Astrocyte of the cerebellum (primary cell): ENCODE measurements at regions not wholly inside any gene's neighbourhood (a gene's known extent, or its start where the extent isn't known, plus 50 kb on each side); places are given as distances from the start of the nearest gene placed in this dataset.

Experiments
- DNase-seq: peaks from one replicate; pipeline ENCODE4 v3.0.0-alpha.2; 2011; ENCODE audit warnings: low read depth
- H3K4me3 ChIP-seq: 2 replicates; pipeline ENCODE4 v1.5.1; 2011; ENCODE audit warnings: mild to moderate bottlenecking, low read depth, low read length, moderate library complexity
- in situ Hi-C: cut with HindIII; loops from 2 replicates; pipeline ENCODE4 v1.10.0; 2017; ENCODE audit warnings: low sequenced_read_pairs
- TF ChIP-seq, protein P1 (sequence below): IDR thresholded peaks from 2 replicates; pipeline ENCODE4 v1.5.1; 2012; ENCODE audit warnings: low read length, low read depth, moderate library complexity, mild to moderate bottlenecking; ENCODE audit errors: missing control alignments

DNA sequence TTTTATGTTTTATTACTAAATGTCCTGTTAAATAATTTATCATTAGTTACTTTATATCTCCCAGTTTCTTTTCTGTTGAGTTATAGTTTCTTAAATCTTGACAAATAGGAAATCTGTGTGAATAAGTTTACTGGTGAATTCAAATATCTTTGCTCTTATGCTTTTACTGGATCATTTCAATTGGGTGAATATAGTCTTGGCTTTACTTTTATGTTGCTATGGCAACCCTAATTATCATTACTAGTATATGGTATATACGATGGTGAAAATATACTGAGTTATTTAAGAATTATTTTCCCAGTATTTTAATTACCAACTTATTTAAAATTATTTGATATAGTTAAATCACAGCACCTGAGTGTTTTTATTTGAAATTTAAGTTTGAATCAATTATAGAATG, 363.0 kb downstream of the CDH10 start:
- H3K4me3 ChIP-seq = no peak overlapping the region
- in situ Hi-C loops = no loop called here
- TF ChIP-seq, protein P1, sequence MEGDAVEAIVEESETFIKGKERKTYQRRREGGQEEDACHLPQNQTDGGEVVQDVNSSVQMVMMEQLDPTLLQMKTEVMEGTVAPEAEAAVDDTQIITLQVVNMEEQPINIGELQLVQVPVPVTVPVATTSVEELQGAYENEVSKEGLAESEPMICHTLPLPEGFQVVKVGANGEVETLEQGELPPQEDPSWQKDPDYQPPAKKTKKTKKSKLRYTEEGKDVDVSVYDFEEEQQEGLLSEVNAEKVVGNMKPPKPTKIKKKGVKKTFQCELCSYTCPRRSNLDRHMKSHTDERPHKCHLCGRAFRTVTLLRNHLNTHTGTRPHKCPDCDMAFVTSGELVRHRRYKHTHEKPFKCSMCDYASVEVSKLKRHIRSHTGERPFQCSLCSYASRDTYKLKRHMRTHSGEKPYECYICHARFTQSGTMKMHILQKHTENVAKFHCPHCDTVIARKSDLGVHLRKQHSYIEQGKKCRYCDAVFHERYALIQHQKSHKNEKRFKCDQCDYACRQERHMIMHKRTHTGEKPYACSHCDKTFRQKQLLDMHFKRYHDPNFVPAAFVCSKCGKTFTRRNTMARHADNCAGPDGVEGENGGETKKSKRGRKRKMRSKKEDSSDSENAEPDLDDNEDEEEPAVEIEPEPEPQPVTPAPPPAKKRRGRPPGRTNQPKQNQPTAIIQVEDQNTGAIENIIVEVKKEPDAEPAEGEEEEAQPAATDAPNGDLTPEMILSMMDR = no peak
- no peak for DNase-seq

DNA sequence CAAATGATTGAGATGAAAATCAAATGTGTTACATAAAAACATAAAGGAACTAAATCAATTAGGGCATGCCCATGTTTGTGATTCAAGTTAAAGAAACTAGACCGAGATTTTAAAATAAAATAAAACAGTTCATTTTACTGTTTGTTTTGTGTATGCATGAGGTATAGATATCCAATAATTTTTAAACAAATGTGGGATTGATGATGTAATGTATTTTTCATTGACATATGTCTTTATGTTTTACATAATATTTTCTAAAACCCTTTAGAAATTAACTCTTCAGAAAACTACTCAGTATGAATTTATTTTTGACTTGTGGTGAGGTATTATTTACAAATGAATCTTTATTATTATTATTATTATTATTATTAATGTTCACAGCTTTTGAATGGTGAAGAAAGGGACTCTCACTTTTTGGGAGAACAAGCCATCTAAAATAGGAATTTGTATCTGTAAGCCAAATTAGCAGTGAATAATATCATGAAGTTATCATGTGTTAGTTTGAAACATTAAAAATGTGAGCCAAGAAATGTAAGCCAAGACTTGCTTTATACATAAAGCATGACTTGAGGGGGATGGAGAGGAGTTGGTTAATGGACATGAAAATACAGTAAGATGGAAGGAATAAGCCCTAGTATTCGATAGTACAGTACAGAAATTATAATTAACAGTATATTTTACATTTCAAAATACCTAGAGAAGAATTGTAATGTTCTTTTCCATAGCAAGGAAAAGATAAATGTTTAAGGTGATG, 355.0 kb downstream of the CDH10 start:
- H3K4me3 ChIP-seq = no peak overlapping the region
- DNase-seq = no peak
- TF ChIP-seq, protein P1 = no peak
- in situ Hi-C loops = no loop called here

DNA sequence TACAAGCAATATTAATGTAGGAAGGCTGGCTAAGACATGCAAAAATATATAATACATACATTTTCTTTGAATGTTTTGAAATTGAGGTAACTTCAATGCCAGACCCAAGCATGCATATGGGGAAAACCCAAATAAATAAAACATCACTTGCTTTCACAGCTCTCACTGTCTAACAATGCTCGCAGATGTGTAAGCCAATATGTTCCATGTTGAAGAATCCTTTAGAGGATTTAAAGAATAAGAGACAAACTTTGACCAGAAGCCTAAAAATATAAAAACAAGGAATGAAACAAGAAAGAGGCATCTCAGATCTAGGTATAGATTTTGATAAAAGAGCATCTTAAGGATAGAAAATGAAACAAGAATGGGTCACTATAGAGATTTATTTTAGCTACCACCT, 354.2 kb downstream of the CDH10 start:
- TF ChIP-seq, protein P1 = no peak
- no peak overlapping the region for H3K4me3 ChIP-seq
- in situ Hi-C loops = no loop called here
- DNase-seq = no peak

DNA sequence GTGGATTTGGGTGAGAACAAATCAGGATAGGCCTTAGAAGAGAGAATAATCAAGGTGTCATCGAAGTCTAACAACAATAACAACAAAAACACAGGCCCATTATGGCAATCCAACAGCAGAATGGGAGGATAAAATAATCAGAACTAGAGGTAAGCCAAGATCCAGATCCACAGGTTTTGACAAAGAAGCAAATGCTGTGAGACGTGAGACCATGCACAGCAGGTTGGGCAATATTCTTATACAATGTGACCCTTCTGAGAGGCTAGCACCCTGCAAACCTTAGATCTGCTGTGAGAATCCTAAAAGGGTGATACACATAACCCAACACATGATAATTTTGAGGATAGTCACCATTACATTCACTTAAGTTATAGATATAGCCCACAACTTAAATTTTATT, 352.9 kb downstream of the CDH10 start:
- no peak for DNase-seq
- TF ChIP-seq, protein P1 = no peak
- no peak overlapping the region for H3K4me3 ChIP-seq

DNA sequence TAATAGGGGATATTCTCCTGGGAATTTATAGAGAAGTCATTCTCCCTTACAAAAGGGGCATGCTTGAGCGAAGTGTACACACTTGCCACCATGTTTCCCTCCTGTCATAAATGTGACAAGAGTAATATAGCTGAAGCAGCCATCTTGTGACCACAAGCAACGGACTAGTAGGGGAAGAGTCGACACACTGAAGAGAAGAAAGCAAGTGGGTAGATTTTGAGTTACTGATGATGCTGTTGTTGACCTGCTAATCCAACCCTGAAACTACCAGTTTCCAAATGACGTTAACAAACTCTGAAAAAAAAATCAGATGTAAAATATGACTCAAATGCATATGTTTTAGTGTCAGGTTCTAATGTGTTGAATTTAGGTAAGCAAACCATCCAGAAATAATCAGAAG, 350.4 kb downstream of the CDH10 start:
- TF ChIP-seq, protein P1 = no peak
- no peak overlapping the region for H3K4me3 ChIP-seq
- in situ Hi-C loops = no loop called here
- no peak for DNase-seq

More for the DNA sequence above, 352.9 kb downstream of the CDH10 start:
- in situ Hi-C loops = no loop called here

DNA sequence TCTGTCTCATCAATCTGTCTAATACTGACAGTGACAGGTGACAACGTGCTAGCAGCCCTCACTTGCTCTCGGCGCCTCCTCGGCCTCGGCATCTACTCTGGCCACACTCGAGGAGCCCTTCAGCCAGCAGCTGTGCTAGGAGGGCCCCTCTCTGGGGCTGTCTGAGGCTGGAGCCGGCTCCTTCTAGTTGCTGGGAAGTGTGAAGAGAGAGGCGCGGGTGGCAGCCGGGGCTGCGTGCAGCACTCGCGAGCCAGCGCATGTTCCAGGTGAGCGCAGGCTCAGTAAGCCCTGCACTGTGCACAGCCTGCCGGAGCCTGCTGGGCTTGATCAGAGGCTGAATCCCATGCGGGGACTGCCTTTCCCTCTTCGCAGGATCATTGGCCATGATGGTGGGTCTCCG, 330.7 kb downstream of the CDH10 start:
- DNase-seq = no peak
- in situ Hi-C loops = no loop called here
- H3K4me3 ChIP-seq = no peak overlapping the region
- TF ChIP-seq, protein P1 = no peak
